GM23248 (cell line): ENCODE measurements at regions not wholly inside any gene's neighbourhood (a gene's known extent, or its start where the extent isn't known, plus 50 kb on each side); places are given as distances from the start of the nearest gene placed in this dataset.

Source experiments
- EZH2 ChIP-seq: fragments of 200-600 bp; sonication (generic); IDR thresholded peaks from 2 replicates; pipeline ENCODE4 v1.6.1; 2018; ENCODE audit warnings: antibody characterized with exemption, mild to moderate bottlenecking; ENCODE audit not compliant: insufficient read depth, poor library complexity, severe bottlenecking
- EZH2phosphoT487 ChIP-seq: fragments of 200-600 bp; sonication (generic); IDR thresholded peaks from 2 replicates; pipeline ENCODE4 v1.6.1; 2018; ENCODE audit warnings: antibody characterized with exemption, moderate library complexity, mild to moderate bottlenecking, low read depth; ENCODE audit not compliant: insufficient read depth

GRCh38 chr1:193326296-193326695 lies 139.9 kb upstream of the B3GALT2 start:
- no peak for TF ChIP-seq EZH2phosphoT487
- no peak for TF ChIP-seq EZH2
